ENCODE measurements at regions not wholly inside any gene's neighbourhood (a gene's known extent, or its start where the extent isn't known, plus 50 kb on each side); places are given as distances from the start of the nearest gene placed in this dataset.
"Not testable (repeated sequence)": the region's sequence is repeated elsewhere in the genome, so short reads cannot be mapped to it uniquely, and the experiment has no call there.

- TF ChIP-seq, protein P1, sequence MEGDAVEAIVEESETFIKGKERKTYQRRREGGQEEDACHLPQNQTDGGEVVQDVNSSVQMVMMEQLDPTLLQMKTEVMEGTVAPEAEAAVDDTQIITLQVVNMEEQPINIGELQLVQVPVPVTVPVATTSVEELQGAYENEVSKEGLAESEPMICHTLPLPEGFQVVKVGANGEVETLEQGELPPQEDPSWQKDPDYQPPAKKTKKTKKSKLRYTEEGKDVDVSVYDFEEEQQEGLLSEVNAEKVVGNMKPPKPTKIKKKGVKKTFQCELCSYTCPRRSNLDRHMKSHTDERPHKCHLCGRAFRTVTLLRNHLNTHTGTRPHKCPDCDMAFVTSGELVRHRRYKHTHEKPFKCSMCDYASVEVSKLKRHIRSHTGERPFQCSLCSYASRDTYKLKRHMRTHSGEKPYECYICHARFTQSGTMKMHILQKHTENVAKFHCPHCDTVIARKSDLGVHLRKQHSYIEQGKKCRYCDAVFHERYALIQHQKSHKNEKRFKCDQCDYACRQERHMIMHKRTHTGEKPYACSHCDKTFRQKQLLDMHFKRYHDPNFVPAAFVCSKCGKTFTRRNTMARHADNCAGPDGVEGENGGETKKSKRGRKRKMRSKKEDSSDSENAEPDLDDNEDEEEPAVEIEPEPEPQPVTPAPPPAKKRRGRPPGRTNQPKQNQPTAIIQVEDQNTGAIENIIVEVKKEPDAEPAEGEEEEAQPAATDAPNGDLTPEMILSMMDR (IDR thresholded peaks at IDR 0.05; ENCODE audit: low read depth, low read length, missing input control), result not testable (repeated sequence)
- not testable (repeated sequence) for TF ChIP-seq GABPA (IDR thresholded peaks at IDR 0.05 in 1 of 2, conservative IDR thresholded peaks at IDR 0.05 in 1 of 2)
- TF ChIP-seq, protein P2, sequence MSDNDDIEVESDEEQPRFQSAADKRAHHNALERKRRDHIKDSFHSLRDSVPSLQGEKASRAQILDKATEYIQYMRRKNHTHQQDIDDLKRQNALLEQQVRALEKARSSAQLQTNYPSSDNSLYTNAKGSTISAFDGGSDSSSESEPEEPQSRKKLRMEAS (IDR thresholded peaks at IDR 0.05), result not testable (repeated sequence)
Observed at GRCh38 chr14:106373653-106374110, 847.3 kb downstream of the TMEM121 start.
